ENCODE measurements at regions not wholly inside any gene's neighbourhood (a gene's known extent, or its start where the extent isn't known, plus 50 kb on each side); places are given as distances from the start of the nearest gene placed in this dataset.

DNA sequence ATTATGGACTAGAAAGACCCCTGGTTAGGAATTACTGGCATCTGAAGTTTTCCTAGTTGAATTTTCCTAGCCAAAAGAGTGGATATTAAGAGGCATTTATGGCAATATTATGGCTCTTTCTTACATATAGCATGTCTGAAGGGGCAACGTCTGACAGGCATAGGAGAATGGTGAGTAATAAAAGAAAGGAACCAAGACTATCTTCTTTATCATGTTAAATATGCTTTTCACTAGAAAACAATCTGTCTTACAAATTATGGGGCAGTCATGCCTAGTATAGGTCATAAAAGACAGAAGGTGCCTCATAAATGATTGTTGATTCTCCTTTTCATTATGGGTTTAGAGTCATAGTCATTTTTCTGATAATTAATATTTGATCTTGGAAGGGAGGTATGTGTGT, 431.1 kb upstream of the HTR2C start:
- no peak for ATAC-seq
- Histone ChIP-seq H3K27ac (no peak overlapping the region), H3K27me3 (no peaks in the 10 kb centered on the region), H3K4me1 (no peaks in the 10 kb centered on the region), H3K36me3 (replicated peaks in 1 of 2; ENCODE audit: insufficient read depth in 1 of 2, low read depth in 2 of 2) (no peaks in the 10 kb centered on the region), H3K9me3 (no peaks in the 10 kb centered on the region), H3K4me3 (no peak overlapping the region)
- TF ChIP-seq CTCF (IDR thresholded peaks at IDR 0.05) (no peak), POLR2A (IDR thresholded peaks at IDR 0.05) (no peak)
- intact Hi-C loops (cut with DNase I): no loop called here
- 22 to 50% methylated on average over 1 of the region's 1 CpG for WGBS, 2 donors
- DNase-seq: no peak

DNA sequence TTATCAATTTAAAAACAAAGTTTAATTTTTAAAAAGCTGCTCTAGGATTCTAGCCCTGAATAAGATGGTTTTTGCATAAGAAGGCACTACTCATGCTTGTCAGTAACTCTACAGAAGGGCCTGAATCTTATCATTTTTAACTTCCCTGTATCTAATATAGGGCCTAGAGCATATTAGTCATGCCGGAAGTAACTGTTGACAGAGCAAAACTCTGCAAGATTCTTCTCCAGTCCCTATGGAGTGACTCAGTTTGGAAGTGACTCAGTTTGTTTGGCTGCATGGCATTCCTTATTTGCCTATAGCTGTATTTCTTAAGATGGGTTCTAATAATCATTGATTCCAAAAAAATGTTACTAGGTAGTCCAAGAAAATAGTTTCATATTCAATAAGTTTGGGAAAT, 431.8 kb upstream of the HTR2C start:
- Histone ChIP-seq H3K27ac (no peak overlapping the region), H3K9me3 (no peaks in the 10 kb centered on the region), H3K36me3 (replicated peaks in 1 of 2; ENCODE audit: insufficient read depth in 1 of 2, low read depth in 2 of 2) (no peaks in the 10 kb centered on the region), H3K27me3 (no peaks in the 10 kb centered on the region), H3K4me1 (no peaks in the 10 kb centered on the region), H3K4me3 (no peak overlapping the region)
- intact Hi-C loops (cut with DNase I): no loop called here
- DNase-seq (no peak), ATAC-seq (no peak)
- 33 to 44% methylated on average over 1 of the region's 1 CpG for WGBS, 2 donors
- TF ChIP-seq POLR2A (IDR thresholded peaks at IDR 0.05): no peak
- no peak for TF ChIP-seq CTCF (IDR thresholded peaks at IDR 0.05)

DNA sequence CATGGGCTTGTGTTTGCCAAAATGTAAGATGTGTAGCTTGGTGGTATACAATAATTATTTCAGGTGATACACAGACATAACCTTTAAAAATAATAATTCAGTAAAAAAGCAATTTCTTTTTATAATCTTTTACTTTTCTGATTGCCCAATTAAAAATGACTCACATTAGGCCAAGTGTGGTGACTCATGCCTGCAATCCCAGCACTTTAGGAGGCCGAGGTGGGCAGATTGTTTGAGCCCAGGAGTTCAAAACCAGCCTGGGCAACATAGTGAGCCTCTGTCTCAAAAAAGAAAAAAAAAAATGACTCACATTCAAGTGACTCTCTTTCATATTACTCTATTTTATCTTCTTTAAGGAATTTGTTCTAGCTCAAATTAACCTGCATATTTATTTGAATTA, 449.4 kb upstream of the HTR2C start:
- no peak for TF ChIP-seq POLR2A (IDR thresholded peaks at IDR 0.05)
- TF ChIP-seq CTCF (IDR thresholded peaks at IDR 0.05): no peak
- no peaks in the 10 kb centered on the region for H3K36me3 ChIP-seq (replicated peaks in 1 of 2; ENCODE audit: insufficient read depth in 1 of 2, low read depth in 2 of 2)
- no peak for ATAC-seq
- no peak overlapping the region for H3K27ac ChIP-seq
- no peak for DNase-seq
- no peaks in the 10 kb centered on the region for H3K4me1 ChIP-seq
- intact Hi-C loops (cut with DNase I): no loop called here
- WGBS, 2 donors: 18 to 20% methylated on average over 1 of the region's 1 CpG
- no peak overlapping the region for H3K4me3 ChIP-seq
- no peaks in the 10 kb centered on the region for H3K27me3 ChIP-seq
- no peaks in the 10 kb centered on the region for H3K9me3 ChIP-seq

GRCh38 chrX:114127411-114128025, 456.4 kb upstream of the HTR2C start:
- TF ChIP-seq POLR2A (IDR thresholded peaks at IDR 0.05): no peak
- no peak for TF ChIP-seq CTCF (IDR thresholded peaks at IDR 0.05)
- Histone ChIP-seq H3K4me3 (no peak overlapping the region), H3K27me3 (no peaks in the 10 kb centered on the region), H3K9me3 (no peaks in the 10 kb centered on the region), H3K36me3 (replicated peaks in 1 of 2; ENCODE audit: insufficient read depth in 1 of 2, low read depth in 2 of 2) (no peaks in the 10 kb centered on the region), H3K4me1 (no peaks in the 10 kb centered on the region), H3K27ac (no peak overlapping the region)
- intact Hi-C loops (cut with DNase I): no loop called here
- ATAC-seq (no peak), DNase-seq (no peak)
- 20 to 58% methylated on average over 1 to 8 of the region's 13 CpGs for WGBS, 2 donors

DNA sequence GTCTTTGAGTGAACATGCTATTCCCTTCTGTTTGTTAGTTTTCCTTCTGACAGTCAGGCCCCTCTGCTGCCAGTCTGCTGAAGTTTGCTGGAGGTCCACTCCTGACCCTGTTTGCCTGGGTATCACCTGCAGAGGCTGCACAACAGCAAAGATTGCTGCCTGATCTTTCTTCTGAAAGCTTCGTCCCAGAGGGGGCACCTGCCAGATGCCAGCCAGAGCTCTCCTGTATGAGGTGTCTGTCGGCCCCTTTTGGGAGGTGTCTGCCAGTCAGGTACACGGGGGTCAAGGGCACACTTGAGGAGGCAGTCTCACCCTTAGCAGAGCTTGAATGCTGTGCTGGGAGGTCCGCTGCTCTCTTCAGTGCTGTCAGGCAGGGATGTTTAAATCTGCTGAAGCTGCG, 456.9 kb upstream of the HTR2C start:
- ATAC-seq (no peak), DNase-seq (no peak)
- no peaks in the 10 kb centered on the region for H3K36me3 ChIP-seq (replicated peaks in 1 of 2; ENCODE audit: insufficient read depth in 1 of 2, low read depth in 2 of 2)
- H3K4me3 ChIP-seq: no peak overlapping the region
- H3K27ac ChIP-seq: no peak overlapping the region
- intact Hi-C loops (cut with DNase I): no loop called here
- WGBS, 2 donors: 49% methylated on average over 5 of the region's 5 CpGs; no CpG with 5 or more reads in 1 of the 2 donors
- no peaks in the 10 kb centered on the region for H3K4me1 ChIP-seq
- no peaks in the 10 kb centered on the region for H3K9me3 ChIP-seq
- H3K27me3 ChIP-seq: no peaks in the 10 kb centered on the region
- TF ChIP-seq POLR2A (IDR thresholded peaks at IDR 0.05): no peak
- no peak for TF ChIP-seq CTCF (IDR thresholded peaks at IDR 0.05)
